GM12874 (cell line): ENCODE measurements at regions not wholly inside any gene's neighbourhood (a gene's known extent, or its start where the extent isn't known, plus 50 kb on each side); places are given as distances from the start of the nearest gene placed in this dataset.

ENCODE experiments used
- TF ChIP-seq, protein P1 (sequence below): IDR thresholded peaks from 2 replicates; pipeline ENCODE4 v1.5.1; 2011; ENCODE audit warnings: low read depth, mild to moderate bottlenecking, control low read depth, low read length, moderate library complexity; ENCODE audit not compliant: insufficient read depth

DNA sequence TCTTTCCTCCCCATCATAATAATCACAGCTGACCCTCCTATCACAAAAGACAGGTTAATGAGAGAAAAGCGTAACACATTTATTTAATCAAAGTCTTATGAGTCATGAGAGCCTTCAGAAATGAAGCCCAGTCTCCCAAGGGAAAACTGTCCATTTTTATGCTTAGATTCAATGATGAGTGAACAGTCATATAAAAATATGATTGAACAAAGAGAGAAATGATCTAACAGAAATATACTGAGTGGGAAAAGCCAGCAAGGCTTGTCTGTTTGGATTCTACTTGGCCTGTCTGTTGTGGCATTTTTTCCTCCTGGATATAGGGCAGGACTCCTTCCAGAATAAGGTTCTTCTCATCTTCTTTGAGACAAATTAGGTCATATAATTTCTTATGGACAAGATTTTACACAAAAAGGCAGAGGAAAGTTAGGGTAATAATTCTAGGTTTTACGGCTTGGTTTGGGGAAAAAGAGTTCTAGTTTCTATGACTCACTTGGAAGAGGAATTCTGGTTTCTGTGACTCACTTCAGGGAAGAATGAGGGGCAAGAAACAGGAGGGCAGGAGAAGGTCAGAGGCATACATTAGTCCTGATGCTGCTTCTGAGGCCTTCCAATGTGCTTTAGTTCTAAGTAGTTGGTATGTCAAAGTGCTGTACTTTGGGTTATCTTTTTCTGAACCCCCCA is 534.2 kb downstream of the ZIC1 start:
- TF ChIP-seq, protein P1, sequence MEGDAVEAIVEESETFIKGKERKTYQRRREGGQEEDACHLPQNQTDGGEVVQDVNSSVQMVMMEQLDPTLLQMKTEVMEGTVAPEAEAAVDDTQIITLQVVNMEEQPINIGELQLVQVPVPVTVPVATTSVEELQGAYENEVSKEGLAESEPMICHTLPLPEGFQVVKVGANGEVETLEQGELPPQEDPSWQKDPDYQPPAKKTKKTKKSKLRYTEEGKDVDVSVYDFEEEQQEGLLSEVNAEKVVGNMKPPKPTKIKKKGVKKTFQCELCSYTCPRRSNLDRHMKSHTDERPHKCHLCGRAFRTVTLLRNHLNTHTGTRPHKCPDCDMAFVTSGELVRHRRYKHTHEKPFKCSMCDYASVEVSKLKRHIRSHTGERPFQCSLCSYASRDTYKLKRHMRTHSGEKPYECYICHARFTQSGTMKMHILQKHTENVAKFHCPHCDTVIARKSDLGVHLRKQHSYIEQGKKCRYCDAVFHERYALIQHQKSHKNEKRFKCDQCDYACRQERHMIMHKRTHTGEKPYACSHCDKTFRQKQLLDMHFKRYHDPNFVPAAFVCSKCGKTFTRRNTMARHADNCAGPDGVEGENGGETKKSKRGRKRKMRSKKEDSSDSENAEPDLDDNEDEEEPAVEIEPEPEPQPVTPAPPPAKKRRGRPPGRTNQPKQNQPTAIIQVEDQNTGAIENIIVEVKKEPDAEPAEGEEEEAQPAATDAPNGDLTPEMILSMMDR: no peak

DNA sequence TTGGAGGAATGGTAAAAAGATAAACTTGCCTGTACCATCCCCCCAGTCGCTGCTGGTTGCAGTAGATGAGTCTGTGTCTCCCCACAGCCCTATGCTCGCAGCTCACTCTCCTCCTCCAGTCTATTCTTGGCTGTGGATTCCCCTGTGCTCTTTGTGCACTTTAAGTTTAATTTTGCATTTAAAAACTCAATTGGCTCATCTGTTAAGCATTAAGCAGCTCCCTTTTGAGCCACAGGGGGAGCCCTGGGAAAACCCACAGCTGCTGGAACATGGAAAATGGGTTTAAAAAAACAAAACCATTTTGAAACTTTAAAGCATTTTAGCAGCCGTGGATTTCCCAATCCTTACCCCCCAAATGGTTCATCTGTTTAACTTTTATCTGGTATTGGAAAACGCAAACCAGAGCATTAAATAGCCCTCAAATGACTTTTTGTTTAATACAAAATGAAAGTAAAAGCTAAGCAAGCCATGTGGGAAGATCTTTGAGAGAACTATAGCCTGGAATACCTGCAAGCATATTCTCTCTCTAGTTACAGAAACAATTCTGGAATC is 536.9 kb downstream of the ZIC1 start:
- TF ChIP-seq, protein P1: peak; percentile 40

DNA sequence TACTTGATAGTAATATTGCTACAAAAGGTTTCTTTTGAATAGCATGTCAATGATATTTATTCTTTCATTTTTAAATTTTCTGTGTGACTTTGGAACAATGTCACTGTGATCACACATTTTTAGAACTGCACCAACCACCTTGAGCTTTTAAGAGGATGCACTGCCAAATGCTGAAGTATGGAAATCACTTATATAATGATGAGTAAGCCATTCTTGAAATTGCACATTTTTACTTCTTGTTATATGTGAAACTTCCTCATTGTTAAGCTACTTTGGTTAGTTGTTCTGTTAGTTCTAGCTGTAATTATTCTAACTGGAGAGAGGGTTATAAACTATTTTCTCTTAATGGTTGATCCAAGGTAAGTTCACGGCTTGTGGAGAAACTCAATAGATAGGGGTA is 547.5 kb downstream of the ZIC1 start:
- TF ChIP-seq, protein P1: no peak

DNA sequence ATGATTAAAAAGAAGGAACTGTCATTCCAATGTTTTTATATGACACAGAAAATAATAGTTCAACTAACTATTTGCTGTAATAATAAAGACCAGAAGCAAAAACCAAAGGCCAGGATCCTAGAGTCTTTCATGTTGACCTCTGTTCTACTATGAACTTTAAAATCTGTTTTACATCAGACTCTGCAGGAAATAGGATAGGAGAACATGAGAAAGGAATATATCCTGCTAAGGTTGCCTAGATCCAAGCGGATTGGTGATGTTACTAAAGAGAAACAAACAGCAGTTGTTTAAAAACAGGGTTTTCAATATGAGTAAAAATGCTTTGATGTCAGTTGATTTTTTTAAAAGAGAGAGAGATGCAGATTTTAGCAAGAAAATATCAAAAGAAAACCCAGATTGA is 549.6 kb downstream of the ZIC1 start:
- TF ChIP-seq, protein P1: no peak

DNA sequence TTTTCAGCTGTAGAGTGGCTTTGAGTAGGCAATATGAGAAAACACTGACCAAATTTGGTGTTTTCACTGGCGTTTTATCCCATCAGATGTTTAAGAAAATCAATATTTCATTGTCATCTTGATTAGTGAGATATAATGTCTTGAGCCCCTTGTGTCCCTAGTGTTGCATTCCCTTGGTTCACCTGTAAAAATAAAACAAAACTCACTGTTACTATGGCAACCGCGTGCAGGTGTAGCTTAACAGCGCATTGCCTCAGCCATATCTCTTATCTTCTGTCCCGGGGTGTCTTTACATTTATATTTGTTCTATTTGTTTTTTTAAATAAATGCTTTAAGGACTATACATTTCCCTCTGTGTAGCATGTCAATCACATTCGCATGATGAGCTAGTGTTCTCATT is 551.6 kb downstream of the ZIC1 start:
- TF ChIP-seq, protein P1: no peak

DNA sequence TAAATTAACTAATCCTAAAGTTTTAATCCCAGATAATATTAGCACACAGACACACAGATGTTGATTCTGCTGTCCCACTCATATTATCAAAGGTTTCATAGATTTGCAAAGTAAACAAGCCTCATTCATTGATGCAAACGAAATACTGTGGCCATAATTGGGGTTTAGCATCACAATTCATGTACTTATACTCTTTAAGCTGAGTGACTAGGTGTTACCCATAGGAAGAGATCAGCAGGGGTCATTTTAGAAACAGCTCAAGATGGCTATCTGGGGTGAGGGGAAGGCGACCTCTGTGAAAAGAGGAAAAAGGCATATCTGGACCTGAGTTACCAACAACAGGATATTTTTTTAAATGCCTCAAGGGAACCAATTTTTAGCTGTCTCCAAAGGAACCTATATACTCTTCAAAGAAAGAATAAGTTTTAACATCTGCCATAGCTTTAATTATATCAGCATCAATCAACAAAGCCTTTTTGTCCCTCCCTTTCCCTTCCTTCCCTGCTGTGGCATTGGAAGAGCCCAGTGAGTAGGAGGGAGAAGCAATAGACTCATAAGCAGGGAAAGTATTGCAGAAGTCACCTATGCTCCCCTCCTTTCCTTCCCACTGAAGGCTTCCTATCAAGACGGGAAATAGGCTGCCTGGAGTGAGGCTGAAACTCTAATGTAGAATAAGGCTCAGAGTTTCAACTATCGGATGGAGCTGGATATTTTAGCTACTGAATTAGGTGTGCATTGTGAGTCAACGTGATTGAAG is 553.4 kb downstream of the ZIC1 start:
- TF ChIP-seq, protein P1: no peak

DNA sequence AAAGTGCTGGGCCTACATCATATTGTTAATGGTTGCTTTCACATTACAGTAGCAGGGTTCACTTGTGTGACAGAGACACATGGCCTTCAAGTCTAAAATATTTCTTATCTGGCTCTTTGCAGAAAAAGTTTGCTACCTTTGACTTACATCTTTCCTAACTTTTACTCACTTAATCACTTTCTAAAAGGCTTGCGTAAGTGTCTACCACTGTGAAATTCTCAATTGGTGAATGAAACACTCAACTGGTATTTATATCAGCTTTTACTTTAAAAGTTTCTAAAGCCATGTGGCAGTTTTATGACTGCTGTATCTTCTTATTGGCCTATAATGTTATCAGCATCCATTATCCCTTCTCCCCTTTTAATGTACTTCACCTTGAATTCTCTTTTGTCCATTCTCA is 554.5 kb downstream of the ZIC1 start:
- TF ChIP-seq, protein P1: no peak
